ENCODE measurements at regions not wholly inside any gene's neighbourhood (a gene's known extent, or its start where the extent isn't known, plus 50 kb on each side); places are given as distances from the start of the nearest gene placed in this dataset.

- TF ChIP-seq CTCF (IDR thresholded peaks at IDR 0.05): no peak
- no peak for TF ChIP-seq POLR2AphosphoS5 (IDR thresholded peaks at IDR 0.05)
- no peak for TF ChIP-seq EP300 (IDR thresholded peaks at IDR 0.05)
Observed at GRCh38 chr11:109902764-109903433, 190.3 kb upstream of the ZC3H12C start.

All from esophagus muscularis mucosa (tissue), 4 donors.